WTC11 (cell line): ENCODE measurements at regions not wholly inside any gene's neighbourhood (a gene's known extent, or its start where the extent isn't known, plus 50 kb on each side); places are given as distances from the start of the nearest gene placed in this dataset.

Experiments
- ATF2 ChIP-seq: sonication (generic); formaldehyde crosslinking; IDR thresholded peaks from 2 replicates; pipeline ENCODE4 v1.8.1; 2022; ENCODE audit warnings: low read depth, missing genetic modification reagents, borderline replicate concordance
- ATF3 ChIP-seq: sonication (generic); formaldehyde crosslinking; conservative IDR thresholded peaks from 2 replicates; pipeline ENCODE4 v1.8.1; 2022; ENCODE audit warnings: mild to moderate bottlenecking, missing genetic modification reagents
- CTCF ChIP-seq: fragments of 200-600 bp; IDR thresholded peaks from 2 replicates; pipeline ENCODE4 v1.8.0; 2022; ENCODE audit warnings: antibody characterized with exemption
- ETV6 ChIP-seq: sonication (generic); formaldehyde crosslinking; IDR thresholded peaks from 2 replicates; pipeline ENCODE4 v1.8.1; 2022; ENCODE audit warnings: mild to moderate bottlenecking, missing genetic modification reagents
- FOXP1 ChIP-seq: sonication (generic); formaldehyde crosslinking; IDR thresholded peaks from 2 replicates; pipeline ENCODE4 v1.8.0; 2022; ENCODE audit warnings: missing genetic modification reagents, mild to moderate bottlenecking, moderate library complexity, borderline replicate concordance
- GABPB1 ChIP-seq: sonication (generic); formaldehyde crosslinking; IDR thresholded peaks from 2 replicates; pipeline ENCODE4 v1.8.1; 2023; ENCODE audit warnings: mild to moderate bottlenecking, missing genetic modification reagents
- MAX ChIP-seq: sonication (generic); formaldehyde crosslinking; IDR thresholded peaks from 2 replicates; pipeline ENCODE4 v1.8.0; 2022; ENCODE audit warnings: mild to moderate bottlenecking, missing genetic modification reagents
- NFE2L1 ChIP-seq: sonication (generic); formaldehyde crosslinking; IDR thresholded peaks from 2 replicates; pipeline ENCODE4 v1.8.1; 2023; ENCODE audit warnings: missing genetic modification reagents
- NR3C1 ChIP-seq: sonication (generic); formaldehyde crosslinking; conservative IDR thresholded peaks from 2 replicates; pipeline ENCODE4 v1.8.1; 2023; ENCODE audit warnings: low read depth, mild to moderate bottlenecking, missing genetic modification reagents
- SP1 ChIP-seq: sonication (generic); formaldehyde crosslinking; conservative IDR thresholded peaks from 2 replicates; pipeline ENCODE4 v1.8.1; 2022; ENCODE audit warnings: missing genetic modification reagents
- USF2 ChIP-seq: sonication (generic); formaldehyde crosslinking; IDR thresholded peaks from 2 replicates; pipeline ENCODE4 v1.8.1; 2023; ENCODE audit warnings: mild to moderate bottlenecking, missing genetic modification reagents, moderate library complexity

GRCh38 chr20:21623781-21624094 lies 81.7 kb upstream of the PAX1 start:
- TF ChIP-seq CTCF, result no peak
- no peak for TF ChIP-seq FOXP1 (CRISPR knock-in tag)
- no peak for TF ChIP-seq USF2 (CRISPR knock-in tag)
- TF ChIP-seq NR3C1 (CRISPR knock-in tag), result no peak
- no peak for TF ChIP-seq GABPB1 (CRISPR knock-in tag)
- no peak for TF ChIP-seq ETV6 (CRISPR knock-in tag)
- no peak for TF ChIP-seq SP1
- TF ChIP-seq NFE2L1 (CRISPR knock-in tag), result no peak
- no peak for TF ChIP-seq ATF3 (CRISPR knock-in tag)
- no peak for TF ChIP-seq ATF2
- TF ChIP-seq MAX (CRISPR knock-in tag), result no peak
